Stomach (tissue), 8 donors: ENCODE measurements at regions not wholly inside any gene's neighbourhood (a gene's known extent, or its start where the extent isn't known, plus 50 kb on each side); places are given as distances from the start of the nearest gene placed in this dataset.

Experiments
- DNase-seq, 2 donors: peaks; one replicate each; pipeline versions ENCODE4 v3.0.0 to v3.0.0-alpha.2; 2013 to 2019
- H3K27ac ChIP-seq, 5 donors: fragments of 200-600 bp in 4 of 5; sonication (generic) in 4 of 5; one replicate each; pipeline ENCODE4 v1.5.1; 2013 to 2019; ENCODE audit warnings: mild to moderate bottlenecking in 1 of 5, moderate library complexity in 1 of 5
- H3K27me3 ChIP-seq, 3 donors: fragments of 200-600 bp; sonication (generic); one replicate each; pipeline ENCODE4 v1.5.1; 2017 to 2019; ENCODE audit warnings: mixed run types in 1 of 3
- H3K36me3 ChIP-seq, 4 donors: fragments of 200-600 bp; sonication (generic); 1 replicate in 3 of 4; 2 replicates in 1 of 4; pipeline ENCODE4 v1.5.1; 2016 to 2019
- H3K4me1 ChIP-seq, 4 donors: fragments of 200-600 bp; sonication (generic); one replicate each; pipeline ENCODE4 v1.5.1; 2016 to 2019
- H3K4me3 ChIP-seq, 4 donors: fragments of 200-600 bp; sonication (generic) in 3 of 4; one replicate each; pipeline ENCODE4 v1.5.1; 2016 to 2019; ENCODE audit warnings: mild to moderate bottlenecking in 1 of 4
- H3K9me3 ChIP-seq, 4 donors: fragments of 200-600 bp; sonication (generic); one replicate each; pipeline ENCODE4 v1.5.1; 2016 to 2019
- CTCF ChIP-seq, 7 experiments: fragments of 450-650 bp in 4 of 7; fragments of 200-600 bp in 3 of 7; sonication (generic) in 3 of 7; IDR thresholded peaks; one replicate each; pipeline ENCODE4 v1.5.1; 2016 to 2019; ENCODE audit warnings: antibody characterized with exemption in 7 of 7, control low read depth in 2 of 7, mild to moderate bottlenecking in 1 of 7
- EP300 ChIP-seq: sonication (generic); formaldehyde crosslinking; IDR thresholded peaks from one replicate; pipeline ENCODE4 v1.6.1; 2017; ENCODE audit warnings: antibody characterized with exemption
- POLR2A ChIP-seq, 4 donors: fragments of 450-650 bp; IDR thresholded peaks; one replicate each; pipeline ENCODE4 v1.6.1; 2016; ENCODE audit warnings: antibody characterized with exemption in 4 of 4, control low read depth in 2 of 4, mild to moderate bottlenecking in 1 of 4, moderate library complexity in 1 of 4
- POLR2AphosphoS5 ChIP-seq, 3 donors: sonication (generic); formaldehyde crosslinking; IDR thresholded peaks; one replicate each; pipeline ENCODE4 v1.6.1; 2016; ENCODE audit warnings: antibody characterized with exemption in 3 of 3
- WGBS, 5 donors: extraction: QIAGEN DNeasy Blood & Tissue Kit in 3 of 5; methylation state at CpG; one replicate each; pipeline versions ENCODE4 v1.1.5 to v1.1.7; 2013 to 2018; 5-methylcytosine and 5-hydroxymethylcytosine counted together
- intact Hi-C: fragments of 100-400 bp; cut with DNase I; formaldehyde crosslinking; loops from one replicate; pipeline ENCODE4 v1.15.1; 2023; ENCODE audit warnings: low total_unique reads
- donor health status: healthy with polysubstance abuse.
- donor health status: Bipolar disorder and iron deficiency.
- donor health status: healthy.

GRCh38 chr12:20270557-20270956 is 97.8 kb upstream of the PDE3A start:
- H3K27ac ChIP-seq, result no peak overlapping the region
- TF ChIP-seq POLR2AphosphoS5 (IDR thresholded peaks at IDR 0.05), result no peak
- no peak for TF ChIP-seq CTCF (IDR thresholded peaks at IDR 0.05)
- no peak for TF ChIP-seq POLR2A (IDR thresholded peaks at IDR 0.05)
- TF ChIP-seq EP300, result no peak
- no peaks in the 10 kb centered on the region for H3K9me3 ChIP-seq
- WGBS, 5 donors, result 53 to 71% (median 60%) methylated on average over 5 of the region's 5 CpGs
- intact Hi-C loops, result no loop called here
- no peak for DNase-seq
- no peaks in the 10 kb centered on the region for H3K27me3 ChIP-seq
- H3K4me1 ChIP-seq, result peaks cover 0 to 30% (median 0%) of the 10 kb centered on the region in 4 donors
- H3K36me3 ChIP-seq, result no peaks in the 10 kb centered on the region
- no peak overlapping the region for H3K4me3 ChIP-seq

GRCh38 chr12:20272161-20272560 is 96.2 kb upstream of the PDE3A start:
- Histone ChIP-seq H3K4me1 (peaks cover 0 to 30% (median 0%) of the 10 kb centered on the region in 4 donors), H3K9me3 (no peaks in the 10 kb centered on the region), H3K27ac (peak overlapping the region in 1 of 5 donors; percentile 16), H3K27me3 (no peaks in the 10 kb centered on the region), H3K36me3 (no peaks in the 10 kb centered on the region), H3K4me3 (no peak overlapping the region)
- WGBS, 5 donors, result 71 to 100% (median 83%) methylated on average over 1 of the region's 1 CpG
- intact Hi-C loops, result no loop called here
- no peak for DNase-seq
- TF ChIP-seq CTCF (IDR thresholded peaks at IDR 0.05) (no peak), EP300 (no peak), POLR2AphosphoS5 (IDR thresholded peaks at IDR 0.05) (no peak), POLR2A (IDR thresholded peaks at IDR 0.05) (no peak)

- Histone ChIP-seq H3K4me1 (peaks cover 0 to 30% (median 0%) of the 10 kb centered on the region in 4 donors), H3K4me3 (no peak overlapping the region), H3K9me3 (no peaks in the 10 kb centered on the region), H3K36me3 (no peaks in the 10 kb centered on the region), H3K27ac (peak overlapping the region in 1 of 5 donors; percentile 16), H3K27me3 (no peaks in the 10 kb centered on the region)
- intact Hi-C loops, result no loop called here
- 63 to 82% (median 68%) methylated on average over 2 of the region's 2 CpGs for WGBS, 5 donors
- no peak for TF ChIP-seq CTCF (IDR thresholded peaks at IDR 0.05)
- peak in 1 of 2 donors; percentile 32 for DNase-seq
These were observed 95.5 kb upstream of the PDE3A start for GRCh38 chr12:20272801-20273200.

- H3K27ac ChIP-seq, result peak overlapping the region in 2 of 5 donors; percentile 15 to 24
- H3K4me1 ChIP-seq, result peaks cover 0 to 30% (median 0%) of the 10 kb centered on the region in 4 donors
- intact Hi-C loops, result no loop called here
- WGBS, 5 donors, result 51 to 71% (median 64%) methylated on average over 3 of the region's 3 CpGs
- no peaks in the 10 kb centered on the region for H3K9me3 ChIP-seq
- no peak for TF ChIP-seq POLR2AphosphoS5 (IDR thresholded peaks at IDR 0.05)
- TF ChIP-seq EP300, result no peak
- TF ChIP-seq POLR2A (IDR thresholded peaks at IDR 0.05), result no peak
- no peak for TF ChIP-seq CTCF (IDR thresholded peaks at IDR 0.05)
- H3K36me3 ChIP-seq, result no peaks in the 10 kb centered on the region
- no peaks in the 10 kb centered on the region for H3K27me3 ChIP-seq
- no peak overlapping the region for H3K4me3 ChIP-seq
- DNase-seq, result peak in 1 of 2 donors; percentile 43
These were observed 94.3 kb upstream of the PDE3A start for GRCh38 chr12:20274008-20274407.
